ENCODE measurements at regions not wholly inside any gene's neighbourhood (a gene's known extent, or its start where the extent isn't known, plus 50 kb on each side); places are given as distances from the start of the nearest gene placed in this dataset.

- no peaks in the 10 kb centered on the region for H3K4me1 Mint-ChIP-seq
- H3K27me3 Mint-ChIP-seq: no peaks in the 10 kb centered on the region
- Histone ChIP-seq H3K36me3 (ENCODE audit: insufficient read depth, low read length) (no peaks in the 10 kb centered on the region), H3K4me3 (ENCODE audit: low read length in 2 of 2) (no peak overlapping the region), H3K9me3 (ENCODE audit: control insufficient read depth in 1 of 2, low read length in 2 of 2) (no peaks in the 10 kb centered on the region), H3K27me3 (ENCODE audit: insufficient read depth, low read length) (no peaks in the 10 kb centered on the region), H3K4me1 (ENCODE audit: insufficient read depth, low read length) (no peaks in the 10 kb centered on the region), H3K27ac (ENCODE audit: low read depth, low read length) (no peak overlapping the region)
- H3K9me3 Mint-ChIP-seq: peaks cover 0 to 16% (median 7%) of the 10 kb centered on the region in 8 donors
- H3K36me3 Mint-ChIP-seq: no peaks in the 10 kb centered on the region
- CTCF ChIA-PET (ENCODE audit: partially characterized antibody): no interaction called here
- no peak overlapping the region for H3K4me3 Mint-ChIP-seq
- intact Hi-C loops (cut with micrococcal nuclease): no loop called here
- no peak for DNase-seq
- no peak overlapping the region for H3K27ac Mint-ChIP-seq
- POLR2A ChIA-PET (ENCODE audit: partially characterized antibody): no interaction called here
These were observed 662.4 kb upstream of the EYS start for GRCh38 chr6:66369407-66369806.

- no peaks in the 10 kb centered on the region for H3K9me3 ChIP-seq (ENCODE audit: control insufficient read depth in 1 of 2, low read length in 2 of 2)
- H3K4me1 ChIP-seq (ENCODE audit: insufficient read depth, low read length): no peaks in the 10 kb centered on the region
- POLR2A ChIA-PET (ENCODE audit: partially characterized antibody): no interaction called here
- Mint-ChIP-seq H3K27me3 (no peaks in the 10 kb centered on the region), H3K9me3 (peaks cover 0 to 14% (median 0%) of the 10 kb centered on the region in 8 donors), H3K36me3 (no peaks in the 10 kb centered on the region), H3K4me3 (no peak overlapping the region), H3K4me1 (no peaks in the 10 kb centered on the region), H3K27ac (no peak overlapping the region)
- intact Hi-C loops (cut with micrococcal nuclease): no loop called here
- no peak overlapping the region for H3K27ac ChIP-seq (ENCODE audit: low read depth, low read length)
- no peaks in the 10 kb centered on the region for H3K36me3 ChIP-seq (ENCODE audit: insufficient read depth, low read length)
- no peak for DNase-seq
- no peak overlapping the region for H3K4me3 ChIP-seq (ENCODE audit: low read length in 2 of 2)
- no peaks in the 10 kb centered on the region for H3K27me3 ChIP-seq (ENCODE audit: insufficient read depth, low read length)
- CTCF ChIA-PET (ENCODE audit: partially characterized antibody): no interaction called here
These were observed 655.9 kb upstream of the EYS start for GRCh38 chr6:66362888-66363287.

GRCh38 chr6:66361886-66362285 lies 654.9 kb upstream of the EYS start:
- Mint-ChIP-seq H3K27ac (no peak overlapping the region), H3K36me3 (no peaks in the 10 kb centered on the region), H3K9me3 (peaks cover 0 to 14% (median 0%) of the 10 kb centered on the region in 8 donors), H3K27me3 (no peaks in the 10 kb centered on the region), H3K4me1 (no peaks in the 10 kb centered on the region), H3K4me3 (no peak overlapping the region)
- Histone ChIP-seq H3K36me3 (ENCODE audit: insufficient read depth, low read length) (no peaks in the 10 kb centered on the region), H3K27ac (ENCODE audit: low read depth, low read length) (no peak overlapping the region), H3K4me3 (ENCODE audit: low read length in 2 of 2) (no peak overlapping the region), H3K9me3 (ENCODE audit: control insufficient read depth in 1 of 2, low read length in 2 of 2) (no peaks in the 10 kb centered on the region), H3K27me3 (ENCODE audit: insufficient read depth, low read length) (no peaks in the 10 kb centered on the region), H3K4me1 (ENCODE audit: insufficient read depth, low read length) (no peaks in the 10 kb centered on the region)
- ChIA-PET CTCF (ENCODE audit: partially characterized antibody) (no interaction called here), POLR2A (ENCODE audit: partially characterized antibody) (no interaction called here)
- intact Hi-C loops (cut with micrococcal nuclease): no loop called here
- peak in 1 of 5 donors; percentile 22 for DNase-seq

- POLR2A ChIA-PET (ENCODE audit: partially characterized antibody): no interaction called here
- no peak for DNase-seq
- Mint-ChIP-seq H3K9me3 (peaks cover 0 to 6% (median 3%) of the 10 kb centered on the region in 8 donors), H3K27me3 (no peaks in the 10 kb centered on the region), H3K36me3 (no peaks in the 10 kb centered on the region), H3K27ac (no peak overlapping the region), H3K4me3 (no peak overlapping the region), H3K4me1 (no peaks in the 10 kb centered on the region)
- CTCF ChIA-PET (ENCODE audit: partially characterized antibody): no interaction called here
- no peak overlapping the region for H3K4me3 ChIP-seq (ENCODE audit: low read length in 2 of 2)
- H3K27ac ChIP-seq (ENCODE audit: low read depth, low read length): no peak overlapping the region
- no peaks in the 10 kb centered on the region for H3K9me3 ChIP-seq (ENCODE audit: control insufficient read depth in 1 of 2, low read length in 2 of 2)
- H3K4me1 ChIP-seq (ENCODE audit: insufficient read depth, low read length): no peaks in the 10 kb centered on the region
- H3K36me3 ChIP-seq (ENCODE audit: insufficient read depth, low read length): no peaks in the 10 kb centered on the region
- H3K27me3 ChIP-seq (ENCODE audit: insufficient read depth, low read length): no peaks in the 10 kb centered on the region
- intact Hi-C loops (cut with micrococcal nuclease): no loop called here
These were observed 650.8 kb upstream of the EYS start for GRCh38 chr6:66357781-66358180.

GRCh38 chr6:66355471-66355870 lies 648.4 kb upstream of the EYS start:
- DNase-seq: no peak
- Histone ChIP-seq H3K27ac (ENCODE audit: low read depth, low read length) (no peak overlapping the region), H3K36me3 (ENCODE audit: insufficient read depth, low read length) (no peaks in the 10 kb centered on the region), H3K4me3 (ENCODE audit: low read length in 2 of 2) (no peak overlapping the region), H3K27me3 (ENCODE audit: insufficient read depth, low read length) (no peaks in the 10 kb centered on the region), H3K9me3 (ENCODE audit: control insufficient read depth in 1 of 2, low read length in 2 of 2) (no peaks in the 10 kb centered on the region), H3K4me1 (ENCODE audit: insufficient read depth, low read length) (no peaks in the 10 kb centered on the region)
- ChIA-PET POLR2A (ENCODE audit: partially characterized antibody) (no interaction called here), CTCF (ENCODE audit: partially characterized antibody) (no interaction called here)
- H3K4me3 Mint-ChIP-seq: no peak overlapping the region
- no peaks in the 10 kb centered on the region for H3K4me1 Mint-ChIP-seq
- H3K27ac Mint-ChIP-seq: no peak overlapping the region
- no peaks in the 10 kb centered on the region for H3K27me3 Mint-ChIP-seq
- no peaks in the 10 kb centered on the region for H3K36me3 Mint-ChIP-seq
- peaks cover 0 to 4% (median 1%) of the 10 kb centered on the region in 8 donors for H3K9me3 Mint-ChIP-seq
- intact Hi-C loops (cut with micrococcal nuclease): no loop called here

GRCh38 chr6:66344796-66345195 lies 637.8 kb upstream of the EYS start:
- Histone ChIP-seq H3K27ac (ENCODE audit: low read depth, low read length) (no peak overlapping the region), H3K27me3 (ENCODE audit: insufficient read depth, low read length) (no peaks in the 10 kb centered on the region), H3K4me1 (ENCODE audit: insufficient read depth, low read length) (no peaks in the 10 kb centered on the region), H3K4me3 (ENCODE audit: low read length in 2 of 2) (no peak overlapping the region), H3K9me3 (ENCODE audit: control insufficient read depth in 1 of 2, low read length in 2 of 2) (no peaks in the 10 kb centered on the region), H3K36me3 (ENCODE audit: insufficient read depth, low read length) (no peaks in the 10 kb centered on the region)
- Mint-ChIP-seq H3K4me1 (no peaks in the 10 kb centered on the region), H3K4me3 (no peak overlapping the region), H3K27me3 (no peaks in the 10 kb centered on the region), H3K9me3 (peaks cover 0 to 17% (median 5%) of the 10 kb centered on the region in 8 donors), H3K27ac (no peak overlapping the region), H3K36me3 (no peaks in the 10 kb centered on the region)
- no peak for DNase-seq
- intact Hi-C loops (cut with micrococcal nuclease): no loop called here
- ChIA-PET CTCF (ENCODE audit: partially characterized antibody) (no interaction called here), POLR2A (ENCODE audit: partially characterized antibody) (no interaction called here)

GRCh38 chr6:66340736-66341135 lies 633.7 kb upstream of the EYS start:
- Mint-ChIP-seq H3K9me3 (peaks cover 3 to 23% (median 7%) of the 10 kb centered on the region in 8 donors), H3K27ac (no peak overlapping the region), H3K27me3 (no peaks in the 10 kb centered on the region), H3K4me3 (no peak overlapping the region), H3K4me1 (no peaks in the 10 kb centered on the region), H3K36me3 (no peaks in the 10 kb centered on the region)
- H3K36me3 ChIP-seq (ENCODE audit: insufficient read depth, low read length): no peaks in the 10 kb centered on the region
- ChIA-PET POLR2A (ENCODE audit: partially characterized antibody) (no interaction called here), CTCF (ENCODE audit: partially characterized antibody) (no interaction called here)
- H3K4me3 ChIP-seq (ENCODE audit: low read length in 2 of 2): no peak overlapping the region
- no peaks in the 10 kb centered on the region for H3K9me3 ChIP-seq (ENCODE audit: control insufficient read depth in 1 of 2, low read length in 2 of 2)
- no peaks in the 10 kb centered on the region for H3K27me3 ChIP-seq (ENCODE audit: insufficient read depth, low read length)
- H3K27ac ChIP-seq (ENCODE audit: low read depth, low read length): no peak overlapping the region
- H3K4me1 ChIP-seq (ENCODE audit: insufficient read depth, low read length): no peaks in the 10 kb centered on the region
- no peak for DNase-seq
- intact Hi-C loops (cut with micrococcal nuclease): no loop called here

- H3K36me3 Mint-ChIP-seq: no peaks in the 10 kb centered on the region
- Histone ChIP-seq H3K4me1 (ENCODE audit: insufficient read depth, low read length) (no peaks in the 10 kb centered on the region), H3K4me3 (ENCODE audit: low read length in 2 of 2) (no peak overlapping the region), H3K9me3 (ENCODE audit: control insufficient read depth in 1 of 2, low read length in 2 of 2) (no peaks in the 10 kb centered on the region), H3K27me3 (ENCODE audit: insufficient read depth, low read length) (no peaks in the 10 kb centered on the region), H3K27ac (ENCODE audit: low read depth, low read length) (no peak overlapping the region), H3K36me3 (ENCODE audit: insufficient read depth, low read length) (no peaks in the 10 kb centered on the region)
- intact Hi-C loops (cut with micrococcal nuclease): no loop called here
- H3K9me3 Mint-ChIP-seq: peaks cover 3 to 17% (median 4%) of the 10 kb centered on the region in 8 donors
- H3K27ac Mint-ChIP-seq: no peak overlapping the region
- H3K4me1 Mint-ChIP-seq: no peaks in the 10 kb centered on the region
- H3K4me3 Mint-ChIP-seq: no peak overlapping the region
- DNase-seq: no peak
- ChIA-PET CTCF (ENCODE audit: partially characterized antibody) (no interaction called here), POLR2A (ENCODE audit: partially characterized antibody) (no interaction called here)
- H3K27me3 Mint-ChIP-seq: no peaks in the 10 kb centered on the region
These were observed 629.1 kb upstream of the EYS start for GRCh38 chr6:66336176-66336575.
